ENCODE measurements at regions not wholly inside any gene's neighbourhood (a gene's known extent, or its start where the extent isn't known, plus 50 kb on each side); places are given as distances from the start of the nearest gene placed in this dataset.

DNA sequence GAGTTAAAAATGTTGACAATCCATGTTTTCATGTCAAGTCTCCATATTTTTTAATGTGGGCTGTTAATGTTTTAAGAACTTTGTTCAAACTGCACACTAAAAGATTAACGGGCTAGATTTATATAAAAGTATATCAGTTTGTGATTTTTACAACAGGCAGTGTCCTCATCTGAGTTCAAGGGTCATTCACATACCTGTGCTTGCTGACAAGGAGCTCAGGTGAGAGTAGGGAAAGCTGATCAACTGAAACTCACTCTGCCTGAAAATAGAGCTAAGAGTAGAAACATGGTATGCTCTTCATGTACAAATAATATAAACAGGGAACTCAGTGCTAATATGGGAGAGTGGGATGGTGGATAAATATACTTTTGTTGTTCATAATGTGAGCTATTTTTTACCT, 102.3 kb upstream of the DKK2 start:
- no peaks in the 10 kb centered on the region for H4K20me1 ChIP-seq (replicated peaks; ENCODE audit: control insufficient read depth, extremely low read depth, insufficient read depth, low read length)
- no peak overlapping the region for H3K4me3 ChIP-seq (replicated peaks in 1 of 3; ENCODE audit: insufficient read depth in 1 of 3, low read depth in 1 of 3, low read length in 3 of 3)
- no peaks in the 10 kb centered on the region for H3K27me3 ChIP-seq (ENCODE audit: control insufficient read depth in 2 of 2, insufficient read depth in 2 of 2, low read length in 2 of 2)
- no peak overlapping the region for H3K9ac ChIP-seq (replicated peaks; ENCODE audit: extremely low read depth, insufficient read depth, low read length)
- H2AFZ ChIP-seq (ENCODE audit: low read depth, low read length): no peak overlapping the region
- no peaks in the 10 kb centered on the region for H3K4me1 ChIP-seq (ENCODE audit: control insufficient read depth, extremely low read depth, insufficient read depth, low read length)
- no peaks in the 10 kb centered on the region for H3K79me2 ChIP-seq (ENCODE audit: control insufficient read depth, insufficient read depth, low read length)
- DNase-seq (ENCODE audit: low read depth, low spot score) (no peak), FAIRE-seq (no peak)
- CTCF ChIA-PET: no interaction called here
- POLR2A ChIA-PET: no interaction called here
- BruUV-seq (replicated peaks): no TSS peak
- TF ChIP-seq EZH2 (IDR thresholded peaks at IDR 0.05; ENCODE audit: borderline replicate concordance, low read depth, low read length, severe bottlenecking): no peak
- TF ChIP-seq MYC (IDR thresholded peaks at IDR 0.05; ENCODE audit: low read depth, low read length): no peak
- TF ChIP-seq, protein P1, sequence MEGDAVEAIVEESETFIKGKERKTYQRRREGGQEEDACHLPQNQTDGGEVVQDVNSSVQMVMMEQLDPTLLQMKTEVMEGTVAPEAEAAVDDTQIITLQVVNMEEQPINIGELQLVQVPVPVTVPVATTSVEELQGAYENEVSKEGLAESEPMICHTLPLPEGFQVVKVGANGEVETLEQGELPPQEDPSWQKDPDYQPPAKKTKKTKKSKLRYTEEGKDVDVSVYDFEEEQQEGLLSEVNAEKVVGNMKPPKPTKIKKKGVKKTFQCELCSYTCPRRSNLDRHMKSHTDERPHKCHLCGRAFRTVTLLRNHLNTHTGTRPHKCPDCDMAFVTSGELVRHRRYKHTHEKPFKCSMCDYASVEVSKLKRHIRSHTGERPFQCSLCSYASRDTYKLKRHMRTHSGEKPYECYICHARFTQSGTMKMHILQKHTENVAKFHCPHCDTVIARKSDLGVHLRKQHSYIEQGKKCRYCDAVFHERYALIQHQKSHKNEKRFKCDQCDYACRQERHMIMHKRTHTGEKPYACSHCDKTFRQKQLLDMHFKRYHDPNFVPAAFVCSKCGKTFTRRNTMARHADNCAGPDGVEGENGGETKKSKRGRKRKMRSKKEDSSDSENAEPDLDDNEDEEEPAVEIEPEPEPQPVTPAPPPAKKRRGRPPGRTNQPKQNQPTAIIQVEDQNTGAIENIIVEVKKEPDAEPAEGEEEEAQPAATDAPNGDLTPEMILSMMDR (IDR thresholded peaks at IDR 0.05; ENCODE audit: extremely low read depth in 1 of 2, insufficient read depth in 1 of 2, low read depth in 1 of 2, low read length in 2 of 2): no peak
- TF ChIP-seq, protein P2, sequence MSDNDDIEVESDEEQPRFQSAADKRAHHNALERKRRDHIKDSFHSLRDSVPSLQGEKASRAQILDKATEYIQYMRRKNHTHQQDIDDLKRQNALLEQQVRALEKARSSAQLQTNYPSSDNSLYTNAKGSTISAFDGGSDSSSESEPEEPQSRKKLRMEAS (IDR thresholded peaks at IDR 0.05; ENCODE audit: insufficient read depth, insufficient read length): no peak
- TF ChIP-seq POLR2A (IDR thresholded peaks at IDR 0.05; ENCODE audit: low read depth, low read length): no peak
- H3K9me1 ChIP-seq (replicated peaks; ENCODE audit: control insufficient read depth, extremely low read depth, insufficient read depth, low read length): no peaks in the 10 kb centered on the region
- no peak overlapping the region for H3K4me2 ChIP-seq (ENCODE audit: insufficient read depth, low read length)
- intact Hi-C loops (cut with micrococcal nuclease): no loop called here
- H3K9me3 ChIP-seq (replicated peaks; ENCODE audit: control insufficient read depth, insufficient read depth, low read length): no peaks in the 10 kb centered on the region
- H3K27ac ChIP-seq (ENCODE audit: insufficient read depth, low read depth, low read length): no peak overlapping the region
- dilution Hi-C loops (cut with MboI; ENCODE audit: extremely low pct_ligation_motif_present, low sequenced_read_pairs): no loop called here
- no peaks in the 10 kb centered on the region for H3K36me3 ChIP-seq (ENCODE audit: control insufficient read depth in 2 of 2, extremely low read depth in 1 of 2, insufficient read depth in 2 of 2, low read length in 2 of 2)

- Histone ChIP-seq H4K20me1 (replicated peaks; ENCODE audit: control insufficient read depth, extremely low read depth, insufficient read depth, low read length) (no peaks in the 10 kb centered on the region), H3K27me3 (ENCODE audit: control insufficient read depth in 2 of 2, insufficient read depth in 2 of 2, low read length in 2 of 2) (no peaks in the 10 kb centered on the region), H3K9me1 (replicated peaks; ENCODE audit: control insufficient read depth, extremely low read depth, insufficient read depth, low read length) (no peaks in the 10 kb centered on the region), H3K79me2 (ENCODE audit: control insufficient read depth, insufficient read depth, low read length) (no peaks in the 10 kb centered on the region), H2AFZ (ENCODE audit: low read depth, low read length) (no peak overlapping the region), H3K36me3 (ENCODE audit: control insufficient read depth in 2 of 2, extremely low read depth in 1 of 2, insufficient read depth in 2 of 2, low read length in 2 of 2) (no peaks in the 10 kb centered on the region), H3K27ac (ENCODE audit: insufficient read depth, low read depth, low read length) (no peak overlapping the region), H3K4me1 (ENCODE audit: control insufficient read depth, extremely low read depth, insufficient read depth, low read length) (peaks cover 27% of the 10 kb centered on the region), H3K4me2 (ENCODE audit: insufficient read depth, low read length) (no peak overlapping the region), H3K9ac (replicated peaks; ENCODE audit: extremely low read depth, insufficient read depth, low read length) (no peak overlapping the region), H3K4me3 (replicated peaks in 1 of 3; ENCODE audit: insufficient read depth in 1 of 3, low read depth in 1 of 3, low read length in 3 of 3) (no peak overlapping the region), H3K9me3 (replicated peaks; ENCODE audit: control insufficient read depth, insufficient read depth, low read length) (no peaks in the 10 kb centered on the region)
- FAIRE-seq (no peak), DNase-seq (ENCODE audit: low read depth, low spot score) (no peak)
- BruUV-seq (replicated peaks): no TSS peak
- POLR2A ChIA-PET: no interaction called here
- dilution Hi-C loops (cut with MboI; ENCODE audit: extremely low pct_ligation_motif_present, low sequenced_read_pairs) (no loop called here), intact Hi-C loops (cut with micrococcal nuclease) (loop anchor here (2.0 kb wide), 1 partner anchor 13 kb away; no protein-coding TSS in a partner anchor)
- CTCF ChIA-PET: no interaction called here
- TF ChIP-seq POLR2A (IDR thresholded peaks at IDR 0.05; ENCODE audit: low read depth, low read length) (no peak), FOS (IDR thresholded peaks at IDR 0.05; ENCODE audit: borderline replicate concordance, insufficient read depth, low read length) (no peak), JUN (IDR thresholded peaks at IDR 0.05; ENCODE audit: borderline replicate concordance, insufficient read depth, insufficient read length, low read depth) (no peak), POLR2AphosphoS5 (IDR thresholded peaks at IDR 0.05; ENCODE audit: insufficient read depth, low read depth, low read length) (no peak)
- TF ChIP-seq, protein P1 (IDR thresholded peaks at IDR 0.05; ENCODE audit: extremely low read depth in 1 of 2, insufficient read depth in 1 of 2, low read depth in 1 of 2, low read length in 2 of 2): no peak
These were observed 98.0 kb upstream of the DKK2 start for GRCh38 chr4:107133965-107134653.
